ENCODE measurements at regions not wholly inside any gene's neighbourhood (a gene's known extent, or its start where the extent isn't known, plus 50 kb on each side); places are given as distances from the start of the nearest gene placed in this dataset. TPM values are rescaled to one million over a fixed set of nuclear protein-coding genes. Genes with fewer than 3 reads are reported as not detected.

DNA sequence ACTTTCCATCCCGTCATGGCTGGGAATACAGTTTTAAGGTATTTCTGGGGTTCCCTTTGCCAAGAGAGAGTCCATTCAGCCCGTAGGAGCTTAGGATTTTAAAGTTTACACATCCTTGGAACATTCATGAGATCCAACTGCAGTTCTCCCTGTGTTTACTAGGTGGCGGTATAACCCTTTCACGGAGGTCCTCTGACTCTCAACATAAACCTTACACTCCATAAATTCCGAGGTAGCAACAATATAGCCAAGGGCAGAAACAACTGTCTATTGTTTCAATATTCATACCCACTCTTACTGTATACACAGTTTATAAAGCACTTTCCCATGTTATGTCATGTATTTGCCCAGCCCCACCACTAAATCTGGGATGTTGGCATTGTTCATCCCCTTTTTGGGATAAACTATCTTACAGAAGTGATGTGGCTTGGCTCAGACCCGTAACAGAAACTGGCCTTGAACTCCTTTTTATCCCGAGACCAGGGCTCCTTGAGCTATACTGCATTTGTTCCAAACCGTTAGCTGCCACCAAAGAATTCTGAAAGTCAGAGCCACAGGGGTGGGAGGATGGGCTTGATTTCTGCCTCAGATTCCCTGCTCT, 69.2 kb upstream of the COL6A5 start:
- Histone ChIP-seq H3K36me3 (ENCODE audit: insufficient read depth, low read length) (no peaks in the 10 kb centered on the region), H3K9ac (ENCODE audit: low read depth, low read length) (no peak overlapping the region), H3K27me3 (ENCODE audit: control insufficient read depth, insufficient read depth, low read length) (peaks cover 19% of the 10 kb centered on the region), H3K4me1 (ENCODE audit: control insufficient read depth, insufficient read depth, low read length) (no peaks in the 10 kb centered on the region), H3K4me2 (ENCODE audit: low read length) (no peak overlapping the region), H3K9me3 (replicated peaks; ENCODE audit: low read length) (no peaks in the 10 kb centered on the region), H3K4me3 (ENCODE audit: low read length) (no peak overlapping the region)

DNA sequence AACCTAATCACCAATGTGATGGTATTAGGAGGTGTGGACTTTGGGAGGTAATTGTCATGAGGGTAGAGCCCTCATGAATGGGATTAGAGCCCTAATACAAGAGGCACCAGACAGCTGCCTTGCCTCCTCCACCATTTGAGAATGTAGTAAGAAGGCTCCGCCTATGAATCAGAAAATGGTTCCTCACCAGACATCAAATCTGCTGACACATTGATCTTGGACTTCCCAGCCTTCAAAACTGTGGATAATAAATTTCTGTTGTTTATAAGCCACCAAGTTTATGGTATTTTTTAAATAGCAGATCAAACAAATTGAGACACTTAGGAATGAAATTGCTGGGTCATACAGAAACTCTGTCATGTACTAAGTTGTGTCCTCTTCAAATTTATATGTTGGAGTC, 56.8 kb upstream of the COL6A5 start:
- Histone ChIP-seq H3K4me2 (ENCODE audit: low read length) (no peak overlapping the region), H3K9me3 (replicated peaks; ENCODE audit: low read length) (no peaks in the 10 kb centered on the region), H3K36me3 (ENCODE audit: insufficient read depth, low read length) (no peaks in the 10 kb centered on the region), H3K27me3 (ENCODE audit: control insufficient read depth, insufficient read depth, low read length) (peaks cover 3% of the 10 kb centered on the region), H3K9ac (ENCODE audit: low read depth, low read length) (no peak overlapping the region), H3K4me3 (ENCODE audit: low read length) (no peak overlapping the region), H3K4me1 (ENCODE audit: control insufficient read depth, insufficient read depth, low read length) (no peaks in the 10 kb centered on the region)

DNA sequence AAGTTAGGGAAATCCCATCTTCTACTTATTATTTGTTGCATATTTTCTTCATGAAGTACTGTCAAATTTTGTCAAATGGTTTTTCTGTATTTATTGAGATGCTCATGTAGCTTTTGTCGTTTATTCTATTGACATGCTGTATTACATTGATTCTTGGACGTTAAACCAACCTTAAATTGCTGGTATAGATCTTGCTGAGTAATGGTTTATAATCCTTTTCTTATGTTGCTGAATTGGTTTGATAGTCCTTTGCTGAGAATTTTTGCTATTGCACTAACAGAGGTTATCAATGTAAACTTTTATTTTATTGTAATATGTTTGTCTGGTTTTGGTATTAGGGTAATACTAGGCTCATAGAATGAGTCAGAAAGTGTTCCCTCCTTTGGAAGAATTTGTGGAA, 54.3 kb upstream of the COL6A5 start:
- Histone ChIP-seq H3K27me3 (ENCODE audit: control insufficient read depth, insufficient read depth, low read length) (no peaks in the 10 kb centered on the region), H3K4me2 (ENCODE audit: low read length) (no peak overlapping the region), H3K4me1 (ENCODE audit: control insufficient read depth, insufficient read depth, low read length) (no peaks in the 10 kb centered on the region), H3K36me3 (ENCODE audit: insufficient read depth, low read length) (no peaks in the 10 kb centered on the region), H3K4me3 (ENCODE audit: low read length) (no peak overlapping the region), H3K9me3 (replicated peaks; ENCODE audit: low read length) (no peaks in the 10 kb centered on the region), H3K9ac (ENCODE audit: low read depth, low read length) (no peak overlapping the region)

DNA sequence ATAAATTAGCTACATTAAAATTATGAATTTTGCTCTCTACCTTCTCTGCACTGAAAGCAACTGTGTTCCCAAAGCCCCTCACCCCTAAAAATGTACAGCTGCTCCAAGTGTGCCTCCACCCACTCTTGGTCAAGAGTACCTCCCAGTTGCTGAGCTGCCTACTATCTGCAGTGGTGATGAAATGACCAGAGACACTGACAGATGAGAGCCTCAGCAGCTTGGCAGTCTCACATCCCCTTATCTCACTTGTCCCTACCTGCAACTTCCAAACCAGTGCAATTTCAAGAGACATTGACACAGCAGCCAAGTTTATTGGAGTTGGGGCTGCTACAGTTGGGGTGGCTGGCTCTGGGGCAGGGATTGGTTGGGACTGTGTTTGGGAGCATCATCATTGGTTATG, 52.2 kb upstream of the COL6A5 start:
- H3K9me3 ChIP-seq (replicated peaks; ENCODE audit: low read length): no peaks in the 10 kb centered on the region
- H3K4me2 ChIP-seq (ENCODE audit: low read length): no peak overlapping the region
- no peak overlapping the region for H3K9ac ChIP-seq (ENCODE audit: low read depth, low read length)
- H3K36me3 ChIP-seq (ENCODE audit: insufficient read depth, low read length): no peaks in the 10 kb centered on the region
- H3K4me1 ChIP-seq (ENCODE audit: control insufficient read depth, insufficient read depth, low read length): no peaks in the 10 kb centered on the region
- no peak overlapping the region for H3K4me3 ChIP-seq (ENCODE audit: low read length)
- H3K27me3 ChIP-seq (ENCODE audit: control insufficient read depth, insufficient read depth, low read length): no peaks in the 10 kb centered on the region

Small RNA genes in the stretch of these regions (small RNA-seq; reads per million reads assigned to genes)
- gene ENPP7P3 (not detected), gene SNRPCP8 (not detected)

Measured in skeletal muscle satellite cell (primary cell).